B cell (primary cell): ENCODE measurements at regions not wholly inside any gene's neighbourhood (a gene's known extent, or its start where the extent isn't known, plus 50 kb on each side); places are given as distances from the start of the nearest gene placed in this dataset.

ENCODE experiments used
- ATAC-seq: fragments of 200-7000 bp; cut with Tn5 transposase; one replicate; pipeline ENCODE4 v1.10.0; 2021; ENCODE audit warnings: low read depth, mild to moderate bottlenecking, moderate number of reproducible peaks, moderate library complexity
- CTCF ChIA-PET: fragments of 350-600 bp; sonication (Branson Sonifier 250); formaldehyde crosslinking; loops from one replicate; lab custom pipeline; 2021; ENCODE audit warnings: antibody characterized with exemption, inconsistent platforms; lab: Charles Lee
- POLR2A ChIA-PET: fragments of 350-600 bp; sonication (Branson Sonifier 250); formaldehyde crosslinking; loops from one replicate; lab custom pipeline; 2021; ENCODE audit warnings: antibody characterized with exemption; lab: Charles Lee
- DNase-seq: peaks from one replicate; pipeline ENCODE4 v3.0.0; 2013
- H2AFZ ChIP-seq: 2 replicates; pipeline ENCODE4 v1.6.1; 2012; ENCODE audit warnings: mild to moderate bottlenecking, low read depth, low read length; ENCODE audit not compliant: insufficient read depth, poor library complexity, severe bottlenecking
- H3K27ac ChIP-seq, 2 donors: 1 replicate in 1 of 2; 2 replicates in 1 of 2; pipeline ENCODE4 v1.5.1; 2012 to 2013; ENCODE audit warnings: low read length in 2 of 2, mild to moderate bottlenecking in 2 of 2, moderate library complexity in 1 of 2
- H3K27me3 ChIP-seq, 4 experiments: fragments of 200-600 bp in 1 of 4; sonication (generic) in 1 of 4; replicated peaks in 1 of 4; 1 replicate in 2 of 4; 2 replicates in 2 of 4; pipeline versions ENCODE4 v1.6.1 to v1.7.0; 2013 to 2016; ENCODE audit warnings: low read length in 3 of 4, mild to moderate bottlenecking in 2 of 4, mixed read lengths in 1 of 4, moderate library complexity in 1 of 4; ENCODE audit not compliant: insufficient read depth in 4 of 4, control insufficient read depth in 3 of 4; ENCODE audit errors: control extremely low read depth in 1 of 4
- H3K36me3 ChIP-seq, 2 experiments: replicated peaks in 1 of 2; 1 replicate in 1 of 2; 2 replicates in 1 of 2; pipeline versions ENCODE4 v1.6.1 to v1.7.1; 2013; ENCODE audit warnings: low read length in 1 of 2; ENCODE audit not compliant: insufficient read depth in 2 of 2, control insufficient read depth in 1 of 2; ENCODE audit errors: control extremely low read depth in 1 of 2, extremely low read depth in 1 of 2
- H3K4me1 ChIP-seq, 2 donors: fragments of 200-600 bp in 1 of 2; sonication (generic) in 1 of 2; 1 replicate in 1 of 2; 2 replicates in 1 of 2; pipeline versions ENCODE4 v1.5.1 to v1.6.1; 2013 to 2017; ENCODE audit warnings: low read length in 2 of 2; ENCODE audit not compliant: control insufficient read depth in 2 of 2, insufficient read depth in 2 of 2
- H3K4me2 ChIP-seq: replicated peaks from 2 replicates; pipeline ENCODE3; 2012; ENCODE audit warnings: mild to moderate bottlenecking, low read depth, low read length; ENCODE audit not compliant: poor library complexity, severe bottlenecking
- H3K4me3 ChIP-seq, 5 experiments: fragments of 200-600 bp in 1 of 5; sonication (generic) in 1 of 5; 1 replicate in 3 of 5; 2 replicates in 2 of 5; pipeline versions ENCODE4 v1.5.1 to v1.7.0; 2011 to 2016; ENCODE audit warnings: low read length in 4 of 5, mild to moderate bottlenecking in 4 of 5, low read depth in 2 of 5, control low read depth in 1 of 5, moderate library complexity in 1 of 5; ENCODE audit not compliant: insufficient read depth in 1 of 5; ENCODE audit errors: control extremely low read depth in 1 of 5, extremely low read depth in 1 of 5
- H3K79me2 ChIP-seq: fragments of 200-600 bp; sonication (generic); one replicate; pipeline ENCODE4 v1.6.0; 2016; ENCODE audit warnings: low read length; ENCODE audit not compliant: control insufficient read depth, insufficient read depth
- H3K9ac ChIP-seq: fragments of 200-600 bp; sonication (generic); 2 replicates; pipeline ENCODE4 v1.6.1; 2017; ENCODE audit warnings: mild to moderate bottlenecking, low read length, moderate library complexity
- H3K9me3 ChIP-seq, 3 donors: one replicate each; pipeline versions ENCODE4 v1.6.1 to v1.7.1; 2013; ENCODE audit warnings: low read length in 2 of 3; ENCODE audit not compliant: control insufficient read depth in 2 of 3, insufficient read depth in 1 of 3; ENCODE audit errors: control extremely low read depth in 1 of 3
- H4K20me1 ChIP-seq: 2 replicates; pipeline ENCODE4 v1.6.0; 2012; ENCODE audit warnings: mild to moderate bottlenecking, low read length; ENCODE audit not compliant: insufficient read depth, control insufficient read depth, poor library complexity, severe bottlenecking
- H3K27ac Mint-ChIP-seq: one replicate; pipeline ENCODE4 v1.8.0; 2021; ENCODE audit warnings: mixed read lengths
- H3K27me3 Mint-ChIP-seq: one replicate; pipeline ENCODE4 v1.8.0; 2021; ENCODE audit warnings: mixed read lengths
- H3K4me1 Mint-ChIP-seq: one replicate; pipeline ENCODE4 v1.8.0; 2021; ENCODE audit warnings: mixed read lengths
- H3K4me3 Mint-ChIP-seq: one replicate; pipeline ENCODE4 v1.8.0; 2021; ENCODE audit warnings: mixed read lengths
- H3K9me3 Mint-ChIP-seq: one replicate; pipeline ENCODE4 v1.8.0; 2022; ENCODE audit warnings: mixed read lengths; ENCODE audit not compliant: insufficient read depth
- EZH2 ChIP-seq: IDR thresholded peaks from 2 replicates; pipeline ENCODE4 v1.6.1; 2012; ENCODE audit warnings: borderline replicate concordance, low read depth, mild to moderate bottlenecking, moderate library complexity, low read length; ENCODE audit not compliant: insufficient read depth, poor library complexity, severe bottlenecking
- WGBS: methylation state at CpG from one replicate; pipeline ENCODE4 v1.1.5; 2013; ENCODE audit warnings: missing lambda C conversion rate; ENCODE audit not compliant: insufficient coverage; 5-methylcytosine and 5-hydroxymethylcytosine counted together
- intact Hi-C: fragments of 100-400 bp; cut with micrococcal nuclease; formaldehyde crosslinking; loops from one replicate; pipeline ENCODE4 v1.10.0; 2022
- TF ChIP-seq, protein P1 (sequence below): fragments of 200-600 bp; IDR thresholded peaks from one replicate; pipeline ENCODE4 v1.8.0; 2022; ENCODE audit warnings: antibody characterized with exemption, mild to moderate bottlenecking

DNA sequence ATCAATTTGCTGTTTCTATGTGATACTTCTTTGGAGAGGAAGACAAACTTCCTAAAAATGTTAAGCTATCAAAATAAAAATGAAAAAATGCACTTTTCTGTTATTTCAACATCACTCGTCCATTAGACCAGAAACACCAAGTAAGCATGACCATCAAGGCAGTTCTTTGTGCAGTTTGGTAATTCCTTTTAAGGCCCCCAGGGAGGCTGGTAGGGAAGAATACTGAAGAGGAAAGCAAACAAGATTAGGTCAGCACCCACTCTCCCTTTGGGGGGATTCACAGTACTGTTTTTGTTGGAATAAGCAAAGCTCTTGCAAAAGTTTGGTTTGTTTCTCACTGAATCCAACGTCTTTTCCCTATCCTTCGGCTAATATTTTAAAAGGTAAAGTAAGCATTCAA, 206.8 kb upstream of the SLC35B3 start:
- CTCF ChIA-PET = no interaction called here
- H3K36me3 ChIP-seq = no peaks in the 10 kb centered on the region
- no peak overlapping the region for H3K9ac ChIP-seq
- peaks cover 11% of the 10 kb centered on the region for H3K9me3 Mint-ChIP-seq
- no peak overlapping the region for H3K4me2 ChIP-seq
- DNase-seq (no peak), ATAC-seq (no peak)
- POLR2A ChIA-PET = no interaction called here
- WGBS = no CpG with 5 or more reads among the region's 3 CpGs
- H3K27ac Mint-ChIP-seq = no peak overlapping the region
- TF ChIP-seq, protein P1, sequence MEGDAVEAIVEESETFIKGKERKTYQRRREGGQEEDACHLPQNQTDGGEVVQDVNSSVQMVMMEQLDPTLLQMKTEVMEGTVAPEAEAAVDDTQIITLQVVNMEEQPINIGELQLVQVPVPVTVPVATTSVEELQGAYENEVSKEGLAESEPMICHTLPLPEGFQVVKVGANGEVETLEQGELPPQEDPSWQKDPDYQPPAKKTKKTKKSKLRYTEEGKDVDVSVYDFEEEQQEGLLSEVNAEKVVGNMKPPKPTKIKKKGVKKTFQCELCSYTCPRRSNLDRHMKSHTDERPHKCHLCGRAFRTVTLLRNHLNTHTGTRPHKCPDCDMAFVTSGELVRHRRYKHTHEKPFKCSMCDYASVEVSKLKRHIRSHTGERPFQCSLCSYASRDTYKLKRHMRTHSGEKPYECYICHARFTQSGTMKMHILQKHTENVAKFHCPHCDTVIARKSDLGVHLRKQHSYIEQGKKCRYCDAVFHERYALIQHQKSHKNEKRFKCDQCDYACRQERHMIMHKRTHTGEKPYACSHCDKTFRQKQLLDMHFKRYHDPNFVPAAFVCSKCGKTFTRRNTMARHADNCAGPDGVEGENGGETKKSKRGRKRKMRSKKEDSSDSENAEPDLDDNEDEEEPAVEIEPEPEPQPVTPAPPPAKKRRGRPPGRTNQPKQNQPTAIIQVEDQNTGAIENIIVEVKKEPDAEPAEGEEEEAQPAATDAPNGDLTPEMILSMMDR = no peak
- no peak for TF ChIP-seq EZH2
- no peaks in the 10 kb centered on the region for H3K79me2 ChIP-seq
- no peaks in the 10 kb centered on the region for H4K20me1 ChIP-seq
- no peaks in the 10 kb centered on the region for H3K4me1 Mint-ChIP-seq
- intact Hi-C loops = no loop called here
- no peaks in the 10 kb centered on the region for H3K4me1 ChIP-seq
- H3K27me3 ChIP-seq = no peaks in the 10 kb centered on the region
- peaks cover 0 to 4% (median 0%) of the 10 kb centered on the region in 3 donors for H3K9me3 ChIP-seq
- H2AFZ ChIP-seq = no peak overlapping the region
- no peaks in the 10 kb centered on the region for H3K27me3 Mint-ChIP-seq
- no peak overlapping the region for H3K27ac ChIP-seq
- no peak overlapping the region for H3K4me3 Mint-ChIP-seq
- H3K4me3 ChIP-seq = no peak overlapping the region

DNA sequence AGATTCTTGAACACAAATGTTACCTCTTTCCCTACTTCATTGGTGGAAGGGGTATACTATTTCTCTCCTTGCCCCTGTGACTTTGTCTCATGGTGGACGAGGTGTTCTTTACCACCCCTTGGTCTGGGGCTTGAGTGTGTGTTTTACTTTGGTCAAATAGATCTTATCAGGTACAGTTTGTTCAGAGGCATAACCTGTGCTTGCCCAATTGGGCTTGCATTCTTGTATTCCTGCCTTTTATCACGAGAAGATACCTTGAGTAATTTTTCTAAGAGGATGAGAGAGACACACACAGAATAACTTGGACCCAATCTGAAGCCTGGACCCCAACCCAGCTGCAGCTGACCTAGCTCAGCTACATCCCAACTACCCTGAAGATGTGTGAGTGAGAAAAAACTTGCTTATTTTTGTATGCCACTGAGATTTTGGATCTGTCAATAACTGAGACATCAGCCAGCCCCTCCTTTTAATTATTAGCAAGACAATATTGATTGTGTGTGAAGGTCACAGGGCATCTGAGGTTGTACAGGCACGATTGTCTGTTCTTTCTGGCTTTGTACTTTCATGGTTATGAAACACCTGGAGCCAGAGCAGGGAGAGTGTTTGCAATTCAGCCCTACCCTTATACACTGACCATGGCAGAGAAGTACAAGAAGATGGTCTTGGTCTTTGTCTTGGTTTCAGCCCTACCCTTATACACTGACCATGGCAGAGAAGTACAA, 204.7 kb upstream of the SLC35B3 start:
- no peaks in the 10 kb centered on the region for H4K20me1 ChIP-seq
- H3K27me3 ChIP-seq = no peaks in the 10 kb centered on the region
- H3K79me2 ChIP-seq = no peaks in the 10 kb centered on the region
- CTCF ChIA-PET = no interaction called here
- no peak overlapping the region for H3K4me3 Mint-ChIP-seq
- H3K4me1 Mint-ChIP-seq = no peaks in the 10 kb centered on the region
- POLR2A ChIA-PET = no interaction called here
- intact Hi-C loops = no loop called here
- no peak overlapping the region for H3K27ac Mint-ChIP-seq
- peaks cover 0 to 4% (median 0%) of the 10 kb centered on the region in 3 donors for H3K9me3 ChIP-seq
- no peak overlapping the region for H3K4me2 ChIP-seq
- no CpG with 5 or more reads among the region's 3 CpGs for WGBS
- peaks cover 14% of the 10 kb centered on the region for H3K9me3 Mint-ChIP-seq
- no peak for ATAC-seq
- no peak for DNase-seq
- H3K36me3 ChIP-seq = no peaks in the 10 kb centered on the region
- no peaks in the 10 kb centered on the region for H3K4me1 ChIP-seq
- TF ChIP-seq EZH2 = no peak
- TF ChIP-seq, protein P1 = no peak
- H3K4me3 ChIP-seq = no peak overlapping the region
- no peak overlapping the region for H3K27ac ChIP-seq
- no peaks in the 10 kb centered on the region for H3K27me3 Mint-ChIP-seq
- no peak overlapping the region for H3K9ac ChIP-seq
- H2AFZ ChIP-seq = no peak overlapping the region
